MCF 10A (cell line): ENCODE measurements at regions not wholly inside any gene's neighbourhood (a gene's known extent, or its start where the extent isn't known, plus 50 kb on each side); places are given as distances from the start of the nearest gene placed in this dataset.

ENCODE experiments used
- BruUV-seq: library from RNA; stranded (reverse); fragments of 400-500 nt; replicated peaks from 2 replicates; lab custom pipeline; 2021; lab: Mats Ljungman, UMichigan
- CTCF ChIA-PET: fragments of 300-600 bp; sonication (Branson Sonifier 250); formaldehyde crosslinking; extraction: SDS; loops from one replicate; lab custom pipeline; 2021; ENCODE audit warnings: antibody characterized with exemption, inconsistent platforms; lab: Yijun Ruan, JAX
- POLR2A ChIA-PET: fragments of 300-600, 350-650 bp; sonication (Branson Sonifier 250); formaldehyde crosslinking; extraction: SDS; loops from one replicate; lab custom pipeline; 2020; ENCODE audit warnings: antibody characterized with exemption, inconsistent platforms; lab: Yijun Ruan, JAX
- DNase-seq: peaks from one replicate; pipeline ENCODE4 v3.0.0-alpha.2; 2018; ENCODE audit not compliant: unreplicated experiment
- H3K27ac Mint-ChIP-seq: one replicate; pipeline ENCODE4 v1.8.0; 2022; ENCODE audit warnings: mild to moderate bottlenecking, low read depth, mixed read lengths; ENCODE audit not compliant: unreplicated experiment
- H3K27me3 Mint-ChIP-seq: one replicate; pipeline ENCODE4 v1.8.0; 2022; ENCODE audit warnings: mixed read lengths; ENCODE audit not compliant: insufficient read depth, unreplicated experiment
- H3K36me3 Mint-ChIP-seq: one replicate; pipeline ENCODE4 v1.8.0; 2022; ENCODE audit warnings: mild to moderate bottlenecking, moderate library complexity, mixed read lengths; ENCODE audit not compliant: insufficient read depth, unreplicated experiment
- H3K4me1 Mint-ChIP-seq: one replicate; pipeline ENCODE4 v1.8.0; 2022; ENCODE audit warnings: mixed read lengths; ENCODE audit not compliant: insufficient read depth, unreplicated experiment
- H3K4me3 Mint-ChIP-seq: one replicate; pipeline ENCODE4 v1.8.0; 2022; ENCODE audit warnings: mild to moderate bottlenecking, moderate library complexity, mixed read lengths; ENCODE audit not compliant: unreplicated experiment
- H3K9me3 Mint-ChIP-seq: one replicate; pipeline ENCODE4 v1.8.0; 2022; ENCODE audit warnings: mixed read lengths; ENCODE audit not compliant: unreplicated experiment
- intact Hi-C: fragments of 100-400 bp; cut with micrococcal nuclease; formaldehyde crosslinking; loops from 2 replicates; pipeline ENCODE4 v1.14.1; 2022
- TF ChIP-seq, protein P1 (sequence below): fragments of 200-600 bp; IDR thresholded peaks from one replicate; pipeline ENCODE4 v1.8.0; 2022; ENCODE audit warnings: antibody characterized with exemption, mild to moderate bottlenecking; ENCODE audit not compliant: unreplicated experiment

DNA sequence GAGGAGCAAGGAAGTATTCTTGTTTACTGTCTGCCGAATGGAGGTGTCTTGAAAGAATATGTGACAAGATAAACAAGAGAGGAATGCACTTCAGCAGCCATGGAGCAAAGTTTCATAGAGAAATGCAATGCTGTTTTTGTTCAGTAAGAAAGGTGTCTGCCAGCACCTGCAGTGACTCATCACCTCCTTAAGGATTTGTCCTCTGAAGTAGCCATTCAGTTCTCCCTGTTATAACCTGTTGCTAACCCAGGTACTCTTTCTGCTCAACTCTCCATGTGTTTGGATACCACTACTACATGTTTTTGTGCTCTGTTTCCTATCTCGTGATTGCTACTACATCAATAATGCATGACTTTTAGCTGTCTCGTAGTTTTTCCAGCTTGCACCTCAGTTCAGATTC, 328.9 kb downstream of the CHL1 start:
- Mint-ChIP-seq H3K4me3 (no peak overlapping the region), H3K36me3 (no peaks in the 10 kb centered on the region), H3K27ac (no peak overlapping the region), H3K9me3 (no peaks in the 10 kb centered on the region), H3K27me3 (no peaks in the 10 kb centered on the region), H3K4me1 (peaks cover 7% of the 10 kb centered on the region)
- DNase-seq = peak; percentile 0
- ChIA-PET CTCF (interaction anchor here (1.0 kb wide), 1 partner anchor 22 kb away, joined by 3 read pairs; no protein-coding TSS in a partner anchor), POLR2A (no interaction called here)
- TF ChIP-seq, protein P1, sequence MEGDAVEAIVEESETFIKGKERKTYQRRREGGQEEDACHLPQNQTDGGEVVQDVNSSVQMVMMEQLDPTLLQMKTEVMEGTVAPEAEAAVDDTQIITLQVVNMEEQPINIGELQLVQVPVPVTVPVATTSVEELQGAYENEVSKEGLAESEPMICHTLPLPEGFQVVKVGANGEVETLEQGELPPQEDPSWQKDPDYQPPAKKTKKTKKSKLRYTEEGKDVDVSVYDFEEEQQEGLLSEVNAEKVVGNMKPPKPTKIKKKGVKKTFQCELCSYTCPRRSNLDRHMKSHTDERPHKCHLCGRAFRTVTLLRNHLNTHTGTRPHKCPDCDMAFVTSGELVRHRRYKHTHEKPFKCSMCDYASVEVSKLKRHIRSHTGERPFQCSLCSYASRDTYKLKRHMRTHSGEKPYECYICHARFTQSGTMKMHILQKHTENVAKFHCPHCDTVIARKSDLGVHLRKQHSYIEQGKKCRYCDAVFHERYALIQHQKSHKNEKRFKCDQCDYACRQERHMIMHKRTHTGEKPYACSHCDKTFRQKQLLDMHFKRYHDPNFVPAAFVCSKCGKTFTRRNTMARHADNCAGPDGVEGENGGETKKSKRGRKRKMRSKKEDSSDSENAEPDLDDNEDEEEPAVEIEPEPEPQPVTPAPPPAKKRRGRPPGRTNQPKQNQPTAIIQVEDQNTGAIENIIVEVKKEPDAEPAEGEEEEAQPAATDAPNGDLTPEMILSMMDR = no peak
- no TSS peak for BruUV-seq
- intact Hi-C loops = no loop called here

DNA sequence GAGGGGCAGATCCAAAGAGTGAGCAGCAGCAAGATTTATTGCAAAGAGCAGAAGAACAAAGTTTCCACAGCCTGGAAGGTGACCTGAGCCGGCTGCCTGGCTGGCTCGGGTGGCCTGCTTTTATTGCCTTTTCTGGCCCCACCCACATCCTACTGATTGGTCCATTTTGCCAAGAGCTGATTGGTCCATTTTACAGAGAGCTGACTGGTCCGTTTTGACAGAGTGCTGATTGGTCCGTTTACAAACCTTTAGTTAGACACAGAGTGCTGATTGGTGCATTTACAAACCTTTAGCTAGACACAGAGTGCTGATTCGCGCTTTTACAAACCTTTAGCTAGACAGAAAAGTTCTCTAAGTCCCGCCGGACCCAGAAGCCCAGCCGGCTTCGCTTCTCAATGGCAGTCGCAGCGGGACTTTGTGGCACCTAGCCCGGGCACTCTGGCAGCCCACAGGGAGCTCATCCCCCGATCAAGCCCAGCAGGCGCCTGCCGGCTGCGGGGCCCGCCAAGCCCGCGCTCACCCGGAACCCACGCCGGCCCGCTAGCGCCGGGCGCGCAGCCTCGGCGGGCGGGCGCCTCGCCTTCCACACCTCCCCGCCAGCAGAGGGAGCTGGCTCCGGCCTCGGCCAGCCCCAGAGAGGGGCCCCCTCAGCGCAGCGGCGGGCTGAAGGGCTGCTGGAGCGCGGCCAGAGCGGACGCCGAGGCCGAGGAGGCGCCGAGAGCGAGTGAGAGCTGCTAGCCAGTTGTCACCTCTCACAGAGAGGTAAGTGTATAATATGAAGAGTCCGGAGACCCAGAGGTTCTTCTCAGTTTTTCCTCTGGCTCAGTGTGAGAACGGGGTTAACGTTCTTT, 339.2 kb downstream of the CHL1 start:
- Mint-ChIP-seq H3K4me1 (no peaks in the 10 kb centered on the region), H3K27ac (no peak overlapping the region), H3K4me3 (no peak overlapping the region), H3K36me3 (no peaks in the 10 kb centered on the region), H3K9me3 (no peaks in the 10 kb centered on the region), H3K27me3 (peaks cover 17% of the 10 kb centered on the region)
- DNase-seq = no peak
- no TSS peak for BruUV-seq
- intact Hi-C loops = no loop called here
- CTCF ChIA-PET = no interaction called here
- TF ChIP-seq, protein P1 = no peak
- POLR2A ChIA-PET = no interaction called here

DNA sequence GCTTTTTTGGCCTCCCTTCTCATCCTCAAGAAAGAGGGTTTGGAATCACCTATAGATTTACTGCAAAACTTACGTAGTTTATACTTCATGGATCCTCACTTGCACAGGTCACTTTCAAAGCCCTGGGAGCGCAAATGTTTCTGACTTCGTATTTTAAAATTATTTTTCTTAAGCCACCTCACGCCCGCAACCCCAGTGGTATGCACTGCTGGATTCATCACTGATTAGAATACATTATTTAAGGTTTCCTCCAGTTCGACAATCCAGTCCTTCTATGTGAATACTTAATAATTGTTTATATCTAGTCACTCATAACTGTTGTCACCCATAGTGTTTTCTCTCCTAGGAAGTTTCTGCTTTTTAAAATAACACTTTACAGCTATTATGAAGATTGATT, 339.9 kb downstream of the CHL1 start:
- no peak for DNase-seq
- no peak overlapping the region for H3K27ac Mint-ChIP-seq
- ChIA-PET POLR2A (no interaction called here), CTCF (no interaction called here)
- peaks cover 23% of the 10 kb centered on the region for H3K27me3 Mint-ChIP-seq
- intact Hi-C loops = no loop called here
- no peaks in the 10 kb centered on the region for H3K9me3 Mint-ChIP-seq
- no peaks in the 10 kb centered on the region for H3K4me1 Mint-ChIP-seq
- no peak overlapping the region for H3K4me3 Mint-ChIP-seq
- no peaks in the 10 kb centered on the region for H3K36me3 Mint-ChIP-seq
- TF ChIP-seq, protein P1 = no peak
- BruUV-seq = no TSS peak

DNA sequence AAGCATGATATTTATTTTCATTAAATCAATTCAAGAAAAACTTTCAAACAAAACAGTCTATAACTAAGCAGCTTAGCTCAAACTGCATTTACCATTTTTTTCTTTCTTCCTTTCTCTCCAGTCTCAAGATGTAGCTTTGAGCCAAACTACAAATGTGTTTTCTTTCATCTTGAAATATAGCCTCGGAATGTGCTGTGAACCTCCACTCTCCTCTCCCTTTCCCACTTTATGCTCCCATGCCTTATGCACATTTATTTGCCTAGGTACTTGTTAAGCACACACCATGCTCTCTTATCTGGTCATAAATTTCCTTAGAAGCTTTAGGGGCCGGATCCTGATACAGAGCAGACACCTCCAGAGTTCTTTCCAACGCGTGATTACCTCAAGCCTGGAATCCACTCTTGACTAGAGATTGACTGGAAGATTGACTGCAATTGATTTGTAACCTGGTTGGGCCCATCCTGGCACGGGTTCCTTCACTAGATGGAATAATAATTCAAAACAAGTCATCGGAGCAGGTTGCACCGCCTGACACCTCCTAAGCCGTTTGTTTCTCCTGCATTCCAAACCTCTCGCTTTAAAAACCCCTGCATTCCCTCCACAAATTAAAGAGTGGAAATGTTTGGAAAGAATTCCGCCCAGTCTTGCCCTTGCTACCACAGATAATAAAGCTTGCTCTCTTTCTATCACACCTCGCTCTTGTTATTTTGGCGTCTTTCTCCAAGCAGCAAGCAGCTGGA, 344.7 kb downstream of the CHL1 start:
- Mint-ChIP-seq H3K27me3 (peaks cover 60% of the 10 kb centered on the region), H3K9me3 (no peaks in the 10 kb centered on the region), H3K36me3 (no peaks in the 10 kb centered on the region), H3K4me3 (no peak overlapping the region), H3K4me1 (no peaks in the 10 kb centered on the region), H3K27ac (no peak overlapping the region)
- no TSS peak for BruUV-seq
- CTCF ChIA-PET = no interaction called here
- TF ChIP-seq, protein P1 = no peak
- no peak for DNase-seq
- POLR2A ChIA-PET = no interaction called here
- intact Hi-C loops = no loop called here
